ENCODE measurements at regions not wholly inside any gene's neighbourhood (a gene's known extent, or its start where the extent isn't known, plus 50 kb on each side); places are given as distances from the start of the nearest gene placed in this dataset.
A peak's percentile ranks its signal among the peaks of the same experiment; 100 is the strongest.
"Not testable (repeated sequence)": the region's sequence is repeated elsewhere in the genome, so short reads cannot be mapped to it uniquely, and the experiment has no call there.

DNA sequence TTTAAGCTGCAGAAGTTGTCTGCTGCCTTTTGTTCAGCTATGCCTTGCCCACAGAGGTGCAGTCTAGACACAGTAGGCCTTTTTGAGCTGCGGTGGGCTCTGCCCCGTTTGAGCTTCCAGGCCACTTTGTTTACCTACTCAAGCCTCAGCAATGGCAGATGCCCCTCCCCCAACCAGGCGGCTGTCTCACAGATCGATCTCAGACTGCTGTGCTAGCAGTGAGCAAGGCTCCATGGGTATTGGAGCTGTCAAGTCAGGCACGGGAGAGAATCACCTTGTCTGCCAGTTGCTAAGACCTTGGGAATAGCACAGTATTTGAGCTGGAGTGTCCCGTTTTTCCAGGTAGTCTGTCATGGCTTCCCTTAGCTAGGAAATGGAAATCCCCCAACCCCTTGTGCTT lies 587.8 kb upstream of the CLINT1 start:
- peaks cover 0 to 23% (median 5%) of the 10 kb centered on the region in 7 donors for H3K9me3 Mint-ChIP-seq
- H3K4me3 ChIP-seq (ENCODE audit: low read depth, low read length); H3K27me3 Mint-ChIP-seq; H3K4me1 Mint-ChIP-seq; H3K27me3 ChIP-seq (ENCODE audit: control insufficient read depth, insufficient read depth, low read length); H3K4me3 Mint-ChIP-seq; H3K4me1 ChIP-seq (ENCODE audit: control insufficient read depth, insufficient read depth, low read length, poor library complexity, severe bottlenecking); DNase-seq; H3K27ac Mint-ChIP-seq; H3K9me3 ChIP-seq (ENCODE audit: control insufficient read depth in 2 of 2, low read length in 2 of 2); H3K27ac ChIP-seq (ENCODE audit: insufficient read depth, low read length, poor library complexity, severe bottlenecking); H3K36me3 Mint-ChIP-seq; ATAC-seq (ENCODE audit: low read depth in 2 of 2); H3K36me3 ChIP-seq (ENCODE audit: control insufficient read depth, insufficient read depth, low read length): not testable (repeated sequence)

- H3K4me1 Mint-ChIP-seq: peaks cover 9 to 27% (median 24%) of the 10 kb centered on the region in 4 donors
- not testable (repeated sequence) for H3K9me3 Mint-ChIP-seq; H3K27me3 ChIP-seq (ENCODE audit: control insufficient read depth, insufficient read depth, low read length); H3K27me3 Mint-ChIP-seq; H3K36me3 Mint-ChIP-seq; DNase-seq; H3K36me3 ChIP-seq (ENCODE audit: control insufficient read depth, insufficient read depth, low read length); H3K27ac ChIP-seq (ENCODE audit: insufficient read depth, low read length, poor library complexity, severe bottlenecking); H3K4me3 Mint-ChIP-seq; H3K4me3 ChIP-seq (ENCODE audit: low read depth, low read length); ATAC-seq (ENCODE audit: low read depth in 2 of 2); H3K27ac Mint-ChIP-seq; H3K9me3 ChIP-seq (ENCODE audit: control insufficient read depth in 2 of 2, low read length in 2 of 2); H3K4me1 ChIP-seq (ENCODE audit: control insufficient read depth, insufficient read depth, low read length, poor library complexity, severe bottlenecking)
Observed at GRCh38 chr5:158439204-158439603, 580.3 kb upstream of the CLINT1 start.

DNA sequence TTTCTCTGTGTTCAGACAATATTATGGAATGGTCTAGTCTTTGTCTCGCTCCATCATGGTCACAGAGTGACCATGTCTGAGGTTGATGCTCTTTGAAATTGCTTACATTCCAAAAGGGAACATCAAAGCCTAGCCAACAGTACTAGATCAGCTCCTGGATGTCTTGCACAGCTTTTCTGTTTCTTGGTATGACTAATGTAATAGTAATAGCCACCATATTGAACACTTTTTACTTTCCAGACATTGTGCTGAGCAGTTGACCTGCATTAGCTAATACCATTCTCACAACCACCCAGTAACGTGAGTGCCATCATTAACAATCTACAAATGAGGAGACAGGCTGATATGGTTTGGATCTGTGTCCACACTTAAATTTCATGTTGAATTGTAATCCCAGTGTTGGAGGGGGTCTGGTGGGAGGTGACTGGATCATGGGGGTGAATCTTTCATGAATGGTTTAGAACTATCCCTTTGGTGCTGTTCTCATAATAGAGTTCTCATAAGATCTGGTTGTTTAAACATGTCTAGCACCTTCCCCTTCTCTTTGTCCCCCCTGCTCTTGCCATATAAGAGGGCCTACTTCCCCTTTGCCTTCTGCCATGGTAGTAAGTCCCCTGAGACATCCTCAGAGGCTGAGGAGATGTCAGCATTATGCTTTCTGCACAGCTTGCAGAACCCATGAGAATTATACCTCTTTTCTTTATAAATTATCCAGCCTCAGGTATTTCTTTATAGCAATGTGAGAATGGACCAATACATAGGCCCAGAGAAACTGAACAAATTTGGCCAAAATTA lies 577.5 kb upstream of the CLINT1 start:
- peak overlapping the region in 2 of 3 donors; percentile 56 to 62 for H3K27ac Mint-ChIP-seq
- DNase-seq (no peak), ATAC-seq (ENCODE audit: low read depth in 2 of 2) (no peak)
- Histone ChIP-seq H3K27me3 (ENCODE audit: control insufficient read depth, insufficient read depth, low read length) (no peaks in the 10 kb centered on the region), H3K9me3 (ENCODE audit: control insufficient read depth in 2 of 2, low read length in 2 of 2) (no peaks in the 10 kb centered on the region), H3K27ac (ENCODE audit: insufficient read depth, low read length, poor library complexity, severe bottlenecking) (no peak overlapping the region), H3K36me3 (ENCODE audit: control insufficient read depth, insufficient read depth, low read length) (no peaks in the 10 kb centered on the region), H3K4me3 (ENCODE audit: low read depth, low read length) (no peak overlapping the region), H3K4me1 (ENCODE audit: control insufficient read depth, insufficient read depth, low read length, poor library complexity, severe bottlenecking) (peaks cover 7% of the 10 kb centered on the region)
- H3K36me3 Mint-ChIP-seq: no peaks in the 10 kb centered on the region
- peaks cover 9 to 52% (median 35%) of the 10 kb centered on the region in 4 donors for H3K4me1 Mint-ChIP-seq
- peaks cover 0 to 6% (median 0%) of the 10 kb centered on the region in 7 donors for H3K9me3 Mint-ChIP-seq
- H3K27me3 Mint-ChIP-seq: no peaks in the 10 kb centered on the region
- H3K4me3 Mint-ChIP-seq: no peak overlapping the region

DNA sequence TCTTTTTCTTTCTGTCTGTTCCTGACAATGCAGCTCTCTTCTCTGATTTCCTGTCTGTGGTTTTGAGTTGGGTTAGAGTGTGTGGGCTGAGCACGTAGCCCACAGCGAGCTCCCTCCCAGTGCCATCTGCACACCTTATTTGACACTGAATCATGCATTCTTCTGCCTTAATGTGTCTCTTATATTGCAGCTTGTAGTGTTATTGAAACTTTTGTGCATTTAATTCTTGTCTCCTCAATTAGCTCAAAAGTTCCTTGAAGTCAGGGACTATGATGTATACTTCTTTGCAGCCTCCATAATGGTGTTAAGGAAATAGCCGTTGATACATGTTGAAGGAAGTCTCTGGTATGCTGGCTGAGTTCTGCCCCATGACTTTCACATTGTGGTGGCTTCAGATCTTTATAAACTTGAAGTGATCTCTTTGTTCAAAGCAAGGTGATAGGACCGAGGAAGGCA lies 576.2 kb upstream of the CLINT1 start:
- Mint-ChIP-seq H3K27me3 (no peaks in the 10 kb centered on the region), H3K27ac (peak overlapping the region; percentile 34 to 78 (median 62)), H3K36me3 (no peaks in the 10 kb centered on the region), H3K9me3 (peaks cover 0 to 4% (median 0%) of the 10 kb centered on the region in 7 donors), H3K4me3 (peak overlapping the region in 3 of 4 donors; percentile 76 to 88 (median 82)), H3K4me1 (peaks cover 9 to 56% (median 36%) of the 10 kb centered on the region in 4 donors)
- Histone ChIP-seq H3K9me3 (ENCODE audit: control insufficient read depth in 2 of 2, low read length in 2 of 2) (no peaks in the 10 kb centered on the region), H3K36me3 (ENCODE audit: control insufficient read depth, insufficient read depth, low read length) (no peaks in the 10 kb centered on the region), H3K27me3 (ENCODE audit: control insufficient read depth, insufficient read depth, low read length) (no peaks in the 10 kb centered on the region), H3K4me1 (ENCODE audit: control insufficient read depth, insufficient read depth, low read length, poor library complexity, severe bottlenecking) (peaks cover 7% of the 10 kb centered on the region), H3K27ac (ENCODE audit: insufficient read depth, low read length, poor library complexity, severe bottlenecking) (no peak overlapping the region), H3K4me3 (ENCODE audit: low read depth, low read length) (peak overlapping the region; percentile 52)
- DNase-seq: peak in 2 of 3 donors; percentile 21 to 66
- peak; percentile 53 to 72 for ATAC-seq (ENCODE audit: low read depth in 2 of 2)

DNA sequence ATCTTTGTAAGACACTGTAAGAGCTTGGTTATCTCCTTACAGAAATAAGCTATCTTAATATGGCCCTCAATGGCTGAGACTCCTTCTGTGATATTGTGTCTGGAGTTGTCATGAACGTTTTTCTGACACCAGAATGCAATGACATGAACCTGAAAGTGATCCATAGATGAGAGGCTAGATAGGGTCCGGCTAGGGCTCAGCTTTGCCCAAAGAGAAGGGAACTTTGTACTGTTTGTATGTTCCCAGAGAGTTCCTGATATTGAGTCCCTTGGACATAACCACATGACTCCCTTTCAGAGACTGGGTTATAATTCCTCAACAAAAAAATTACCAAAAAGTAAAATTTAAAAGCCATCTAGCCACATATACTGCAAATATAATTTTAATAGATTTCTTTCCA lies 575.8 kb upstream of the CLINT1 start:
- Histone ChIP-seq H3K9me3 (ENCODE audit: control insufficient read depth in 2 of 2, low read length in 2 of 2) (no peaks in the 10 kb centered on the region), H3K4me1 (ENCODE audit: control insufficient read depth, insufficient read depth, low read length, poor library complexity, severe bottlenecking) (peaks cover 7% of the 10 kb centered on the region), H3K4me3 (ENCODE audit: low read depth, low read length) (peak overlapping the region; percentile 52), H3K27me3 (ENCODE audit: control insufficient read depth, insufficient read depth, low read length) (no peaks in the 10 kb centered on the region), H3K27ac (ENCODE audit: insufficient read depth, low read length, poor library complexity, severe bottlenecking) (no peak overlapping the region), H3K36me3 (ENCODE audit: control insufficient read depth, insufficient read depth, low read length) (no peaks in the 10 kb centered on the region)
- DNase-seq: no peak
- Mint-ChIP-seq H3K4me3 (peak overlapping the region in 3 of 4 donors; percentile 11 to 88 (median 76)), H3K4me1 (peaks cover 9 to 56% (median 36%) of the 10 kb centered on the region in 4 donors), H3K9me3 (peaks cover 0 to 4% (median 0%) of the 10 kb centered on the region in 7 donors), H3K27me3 (no peaks in the 10 kb centered on the region), H3K27ac (peak overlapping the region in 2 of 3 donors; percentile 34 to 62), H3K36me3 (no peaks in the 10 kb centered on the region)
- ATAC-seq (ENCODE audit: low read depth in 2 of 2): no peak

GRCh38 chr5:158433634-158434033 lies 574.7 kb upstream of the CLINT1 start:
- Mint-ChIP-seq H3K4me3 (no peak overlapping the region), H3K27ac (no peak overlapping the region), H3K27me3 (no peaks in the 10 kb centered on the region), H3K9me3 (peaks cover 0 to 2% (median 0%) of the 10 kb centered on the region in 7 donors), H3K36me3 (no peaks in the 10 kb centered on the region), H3K4me1 (peaks cover 9 to 56% (median 36%) of the 10 kb centered on the region in 4 donors)
- Histone ChIP-seq H3K9me3 (ENCODE audit: control insufficient read depth in 2 of 2, low read length in 2 of 2) (no peaks in the 10 kb centered on the region), H3K36me3 (ENCODE audit: control insufficient read depth, insufficient read depth, low read length) (no peaks in the 10 kb centered on the region), H3K27me3 (ENCODE audit: control insufficient read depth, insufficient read depth, low read length) (no peaks in the 10 kb centered on the region), H3K27ac (ENCODE audit: insufficient read depth, low read length, poor library complexity, severe bottlenecking) (no peak overlapping the region), H3K4me3 (ENCODE audit: low read depth, low read length) (no peak overlapping the region), H3K4me1 (ENCODE audit: control insufficient read depth, insufficient read depth, low read length, poor library complexity, severe bottlenecking) (peaks cover 7% of the 10 kb centered on the region)
- ATAC-seq (ENCODE audit: low read depth in 2 of 2): no peak
- no peak for DNase-seq

GRCh38 chr5:158431369-158432029 lies 572.6 kb upstream of the CLINT1 start:
- Histone ChIP-seq H3K4me3 (ENCODE audit: low read depth, low read length) (no peak overlapping the region), H3K4me1 (ENCODE audit: control insufficient read depth, insufficient read depth, low read length, poor library complexity, severe bottlenecking) (peaks cover 7% of the 10 kb centered on the region), H3K27ac (ENCODE audit: insufficient read depth, low read length, poor library complexity, severe bottlenecking) (no peak overlapping the region), H3K9me3 (ENCODE audit: control insufficient read depth in 2 of 2, low read length in 2 of 2) (no peaks in the 10 kb centered on the region), H3K36me3 (ENCODE audit: control insufficient read depth, insufficient read depth, low read length) (no peaks in the 10 kb centered on the region), H3K27me3 (ENCODE audit: control insufficient read depth, insufficient read depth, low read length) (no peaks in the 10 kb centered on the region)
- ATAC-seq (ENCODE audit: low read depth in 2 of 2) (no peak), DNase-seq (no peak)
- Mint-ChIP-seq H3K4me3 (no peak overlapping the region), H3K36me3 (no peaks in the 10 kb centered on the region), H3K4me1 (peaks cover 9 to 52% (median 32%) of the 10 kb centered on the region in 4 donors), H3K9me3 (peaks cover 0 to 2% (median 0%) of the 10 kb centered on the region in 7 donors), H3K27me3 (no peaks in the 10 kb centered on the region), H3K27ac (no peak overlapping the region)

Data from CD4-positive, CD25-positive, alpha-beta regulatory T cell (primary cell).